ENCODE measurements at regions not wholly inside any gene's neighbourhood (a gene's known extent, or its start where the extent isn't known, plus 50 kb on each side); places are given as distances from the start of the nearest gene placed in this dataset.

DNA sequence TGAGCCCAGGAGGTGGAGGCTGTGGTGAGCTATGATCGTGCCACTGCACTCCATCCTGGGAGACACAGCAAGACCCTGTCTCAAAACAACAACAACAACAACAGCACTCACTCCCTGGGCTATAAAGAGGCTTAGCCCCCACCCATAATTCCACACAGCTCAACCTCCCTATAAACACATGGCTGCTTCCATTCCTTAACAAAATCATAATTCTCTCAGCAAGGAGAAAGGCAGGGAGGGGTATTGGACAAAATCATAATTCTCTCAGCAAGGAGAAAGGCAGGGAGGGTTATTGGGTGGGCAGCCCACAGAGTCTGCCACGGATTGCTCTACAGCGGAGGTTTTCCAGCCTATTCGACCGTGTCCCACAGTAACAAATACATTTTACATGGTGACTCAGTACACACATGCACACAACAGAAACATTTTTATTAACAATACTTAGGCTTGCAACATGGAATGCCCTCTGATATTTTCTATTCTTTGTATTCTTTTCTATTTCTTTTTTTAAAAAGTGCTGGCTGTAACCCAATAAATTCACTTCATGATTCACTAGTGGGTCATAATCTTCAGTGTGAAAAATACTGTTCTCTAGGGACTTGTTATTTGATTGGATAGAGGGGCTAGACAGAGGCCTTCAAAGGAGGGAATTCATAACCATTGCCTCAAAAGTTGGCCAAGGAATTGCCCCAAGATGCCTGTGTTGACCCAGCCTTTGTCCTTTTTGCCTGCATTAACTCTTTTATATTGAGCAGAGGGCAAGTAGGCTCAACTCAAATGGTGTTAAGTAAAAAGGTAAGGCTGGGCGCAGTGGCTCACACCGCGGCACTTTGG, 50.6 kb upstream of the ZMYND8 start:
- DNase-seq (ENCODE audit: low spot score): no peak

DNA sequence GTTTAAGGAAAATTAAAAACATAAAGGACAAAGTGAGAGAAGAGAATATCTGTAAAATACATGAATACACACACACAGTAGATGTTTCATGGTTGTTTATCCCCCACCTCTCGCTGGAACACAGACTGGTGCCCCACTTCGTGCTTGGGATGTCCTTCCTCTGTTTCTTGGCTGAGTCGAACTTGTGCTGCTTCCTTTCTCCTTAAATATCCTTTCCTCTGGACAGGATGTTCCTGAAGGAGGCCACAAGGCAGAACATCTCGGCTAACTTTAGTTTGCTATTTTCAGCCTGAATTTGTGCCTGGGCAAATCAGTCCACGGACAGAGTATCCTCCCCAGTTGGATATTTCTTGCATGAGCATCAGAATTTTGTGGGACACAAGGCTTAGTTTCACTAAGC, 54.7 kb upstream of the ZMYND8 start:
- no peak for DNase-seq (ENCODE audit: low spot score)

DNA sequence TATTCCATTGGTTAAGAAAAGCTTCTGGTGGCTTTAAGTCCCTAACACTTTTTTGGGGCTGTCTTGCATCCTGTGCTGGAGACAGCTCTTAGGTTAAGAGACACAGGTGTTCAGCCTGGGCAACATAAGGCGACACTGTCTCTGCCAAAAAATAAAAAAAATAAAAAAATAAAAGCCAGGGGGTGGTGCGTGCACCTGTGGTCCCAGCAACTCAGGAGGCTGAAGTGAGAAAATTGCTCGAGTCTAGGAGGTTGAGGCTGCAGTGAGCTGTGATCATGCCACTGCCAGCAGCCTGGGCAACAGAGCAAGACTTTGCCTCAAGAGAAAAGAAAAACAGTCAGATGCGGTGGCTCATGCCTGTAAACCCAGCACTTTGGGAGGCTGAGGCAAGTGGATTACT, 55.6 kb upstream of the ZMYND8 start:
- DNase-seq (ENCODE audit: low spot score): no peak

DNA sequence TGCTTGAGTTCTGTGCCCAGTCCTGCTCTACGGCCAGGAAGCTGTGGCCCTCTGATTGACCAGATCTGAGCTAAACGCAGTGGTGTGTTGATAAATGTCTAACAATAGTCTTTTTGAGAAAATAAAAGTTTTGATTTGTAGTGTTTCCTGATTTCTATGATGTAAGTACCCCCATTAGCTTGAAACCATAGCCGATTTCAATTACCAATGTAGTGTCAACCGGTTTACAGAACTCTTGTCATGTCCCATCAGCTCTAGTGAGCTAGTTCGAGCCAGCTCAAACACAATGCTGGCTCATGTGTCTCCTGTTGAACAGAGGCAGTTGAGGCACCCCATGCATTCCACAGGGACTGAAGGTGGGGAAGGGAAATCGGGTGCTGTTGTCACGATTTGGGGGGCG, 56.7 kb upstream of the ZMYND8 start:
- DNase-seq (ENCODE audit: low spot score): no peak

DNA sequence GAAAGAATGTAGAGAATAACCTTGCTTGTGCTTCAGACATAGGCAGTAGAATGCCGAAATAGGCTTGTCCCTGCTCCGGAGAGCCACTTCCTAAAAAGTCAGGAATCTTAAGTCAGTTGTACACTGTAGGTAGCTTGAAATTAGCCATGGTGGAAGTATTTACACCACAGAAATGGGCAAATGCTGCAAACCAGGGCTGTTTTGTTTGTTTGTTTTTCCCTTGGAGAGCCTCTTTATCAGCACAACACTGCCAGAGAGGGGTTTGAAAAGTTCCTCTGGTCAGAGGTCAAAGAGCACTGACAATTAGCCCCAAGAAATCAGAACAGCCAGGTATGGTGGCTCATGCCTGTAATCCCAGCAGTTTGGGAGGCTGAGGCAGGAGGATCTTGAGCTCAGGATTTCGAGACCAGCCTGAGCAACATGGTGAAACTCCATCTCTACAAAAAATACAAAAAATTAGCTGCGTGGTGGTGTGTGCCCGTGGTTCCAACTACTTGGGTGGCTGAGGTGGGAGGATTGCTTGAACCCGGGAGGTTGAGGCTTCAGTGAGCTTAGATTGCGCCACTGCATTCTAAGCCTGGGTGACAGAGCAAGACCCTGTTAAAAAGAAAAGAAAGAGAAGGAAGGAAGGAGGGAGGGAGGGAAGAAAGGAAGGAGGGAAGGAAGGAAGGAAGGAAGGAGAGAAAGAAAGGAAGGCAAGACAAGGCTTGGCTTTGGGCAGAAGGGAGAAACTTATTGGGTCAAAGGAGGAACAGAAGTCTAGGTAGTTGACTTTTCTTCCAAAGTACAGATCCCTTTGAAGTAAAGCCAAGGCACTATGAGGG, 61.0 kb upstream of the ZMYND8 start:
- DNase-seq (ENCODE audit: low spot score): no peak

DNA sequence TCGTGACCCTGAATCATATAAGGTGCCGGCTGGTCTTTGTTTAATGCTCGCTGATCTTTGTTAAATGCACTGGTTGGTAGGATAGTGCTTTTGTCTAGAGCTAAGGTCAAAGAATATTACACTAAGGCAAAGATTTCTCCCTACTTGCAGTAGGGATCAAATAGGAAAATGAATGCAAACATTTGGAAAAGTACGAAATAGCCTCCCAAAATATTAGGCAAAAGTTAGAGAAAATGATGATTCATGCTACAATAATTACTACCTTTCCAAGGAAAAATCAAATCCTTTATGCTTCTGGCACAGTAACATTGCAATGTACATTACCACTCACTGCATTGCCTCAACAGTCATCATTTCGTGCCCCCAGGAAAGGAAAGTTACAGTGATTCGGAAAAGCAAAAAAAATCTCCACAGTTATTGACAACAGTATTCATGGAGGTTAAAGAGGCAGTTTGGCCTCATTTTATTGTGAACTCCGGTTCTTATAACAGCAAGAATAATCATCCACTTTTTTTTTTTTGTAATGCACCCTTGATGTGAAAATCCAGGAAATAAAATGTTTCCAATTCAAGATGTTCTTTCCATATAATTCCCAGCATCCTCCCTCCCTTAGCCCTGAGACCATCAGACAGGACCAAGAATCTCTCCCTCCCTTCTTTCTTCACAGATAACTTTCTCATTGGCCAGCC, 61.7 kb upstream of the ZMYND8 start:
- DNase-seq (ENCODE audit: low spot score): no peak

DNA sequence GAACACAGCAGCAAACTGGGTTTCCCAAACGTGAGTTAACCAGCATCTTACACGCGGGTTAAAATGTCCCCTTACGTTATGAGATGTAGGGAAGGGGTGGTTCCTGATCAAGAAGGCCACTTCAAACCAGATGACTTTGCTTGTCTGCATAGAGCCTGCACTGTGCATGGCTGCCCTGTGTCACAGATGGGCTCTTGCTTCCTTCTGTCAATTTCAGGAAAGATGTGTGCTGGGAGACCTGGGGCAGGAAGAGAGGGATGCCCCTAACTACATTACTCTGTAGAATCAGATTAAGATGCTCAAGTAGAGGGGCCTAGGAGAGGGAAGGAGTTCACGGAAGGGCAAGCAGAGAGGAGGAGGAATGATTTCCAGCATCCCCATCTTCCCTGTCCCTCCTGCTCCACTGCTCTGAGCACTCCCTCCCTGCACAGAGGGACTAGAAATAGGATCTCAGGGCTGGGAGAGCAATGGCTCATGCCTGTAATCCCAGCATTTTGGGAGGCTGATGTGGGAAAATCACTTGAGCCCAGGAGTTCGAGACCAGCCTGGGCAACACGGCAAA, 63.5 kb upstream of the ZMYND8 start:
- no peak for DNase-seq (ENCODE audit: low spot score)

DNA sequence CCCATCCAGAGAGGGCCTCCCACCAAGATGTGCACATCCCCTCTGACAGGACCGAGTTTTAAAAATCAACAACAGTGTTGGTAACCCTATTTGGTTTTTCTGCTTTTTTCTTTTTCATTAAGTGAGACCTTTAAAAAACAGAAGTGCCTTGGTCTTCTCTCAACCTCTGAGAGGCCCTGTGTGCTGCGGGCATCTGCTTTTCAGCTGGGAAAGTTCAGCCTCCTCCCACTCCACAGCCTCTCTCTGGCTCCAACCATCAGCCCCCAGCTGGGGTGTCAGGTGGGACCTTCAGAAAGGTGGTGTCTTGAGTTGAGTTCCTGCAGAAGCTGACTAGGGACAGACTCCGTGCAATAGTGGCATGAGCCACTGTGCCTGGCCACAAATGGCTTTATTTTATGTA, 64.6 kb upstream of the ZMYND8 start:
- DNase-seq (ENCODE audit: low spot score): no peak

DNA sequence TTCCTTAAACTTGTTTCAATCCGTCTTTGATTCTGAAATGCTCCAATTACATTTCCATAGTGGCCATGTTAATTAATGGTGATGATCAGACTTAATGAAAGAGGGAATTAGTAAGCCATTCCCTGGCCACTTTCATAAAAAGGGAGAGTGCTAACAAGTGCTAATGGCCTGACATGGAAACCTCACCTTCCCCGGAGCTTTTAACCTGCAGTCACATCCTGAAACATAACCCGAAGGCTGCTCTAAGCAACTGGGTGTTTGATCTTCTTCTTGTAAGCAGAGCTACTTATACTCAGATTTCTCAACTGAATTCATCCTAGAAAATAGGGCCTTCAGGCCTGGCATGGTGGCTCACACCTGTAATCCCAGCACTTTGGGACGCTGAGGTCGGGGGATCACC, 67.1 kb upstream of the ZMYND8 start:
- DNase-seq (ENCODE audit: low spot score): no peak

DNA sequence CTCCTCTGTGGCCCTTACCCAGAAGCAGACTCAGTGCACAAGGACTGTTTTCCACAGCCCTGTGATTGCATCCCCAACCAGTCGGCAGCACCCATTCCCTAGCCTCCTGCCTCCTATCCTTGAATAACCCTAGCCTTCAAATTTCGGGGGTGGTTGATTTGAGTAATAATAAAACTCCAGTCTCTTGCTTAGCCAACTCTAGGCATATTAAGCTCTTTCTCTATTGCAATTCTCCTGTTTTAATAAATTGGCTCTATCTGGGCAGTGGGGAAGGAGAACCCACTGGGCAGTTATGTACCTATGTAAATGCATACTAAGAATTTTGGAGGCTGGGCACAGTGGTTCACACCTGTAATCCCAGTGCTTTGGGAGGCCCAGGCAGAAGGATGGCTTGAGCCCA, 70.6 kb upstream of the ZMYND8 start:
- DNase-seq (ENCODE audit: low spot score): no peak

DNA sequence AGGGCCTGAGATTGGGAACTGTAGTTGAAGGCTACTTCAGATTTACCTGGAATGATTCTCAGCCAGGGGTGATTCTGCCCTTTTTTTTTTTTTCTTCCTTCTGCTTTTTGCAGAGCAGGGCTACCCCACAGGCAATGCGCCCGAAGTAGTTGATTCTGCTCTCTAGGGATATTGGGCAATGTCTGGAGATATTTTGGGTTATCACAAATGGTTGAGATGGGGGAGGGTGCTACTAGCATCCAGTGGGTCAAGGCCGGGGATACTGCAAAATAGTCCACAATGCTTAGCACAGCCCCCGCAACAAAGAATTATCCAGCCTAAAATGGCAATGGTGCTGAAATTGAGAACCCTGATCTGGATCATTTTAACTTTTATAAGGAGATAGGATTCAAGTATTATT, 71.2 kb upstream of the ZMYND8 start:
- DNase-seq (ENCODE audit: low spot score): no peak

DNA sequence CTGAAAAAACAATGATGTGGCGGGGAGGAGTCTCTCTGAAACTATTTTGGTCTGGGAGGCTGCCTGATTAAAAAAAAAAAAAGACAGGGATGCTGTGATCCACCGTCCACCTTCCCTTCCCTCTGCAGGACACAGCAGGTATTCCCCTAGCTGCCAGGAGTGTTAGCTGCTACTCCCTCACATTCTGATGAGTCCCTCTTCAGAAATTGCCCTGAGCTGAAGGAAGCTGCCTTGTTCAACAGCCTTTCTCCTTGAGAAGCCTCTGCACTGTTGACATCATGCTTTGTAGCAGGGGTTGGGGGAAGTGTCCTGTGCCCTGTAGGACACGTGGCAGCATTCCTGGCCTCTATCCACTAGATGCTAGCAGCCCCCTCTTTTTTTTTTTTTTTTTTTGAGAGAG, 71.7 kb upstream of the ZMYND8 start:
- DNase-seq (ENCODE audit: low spot score): no peak

DNA sequence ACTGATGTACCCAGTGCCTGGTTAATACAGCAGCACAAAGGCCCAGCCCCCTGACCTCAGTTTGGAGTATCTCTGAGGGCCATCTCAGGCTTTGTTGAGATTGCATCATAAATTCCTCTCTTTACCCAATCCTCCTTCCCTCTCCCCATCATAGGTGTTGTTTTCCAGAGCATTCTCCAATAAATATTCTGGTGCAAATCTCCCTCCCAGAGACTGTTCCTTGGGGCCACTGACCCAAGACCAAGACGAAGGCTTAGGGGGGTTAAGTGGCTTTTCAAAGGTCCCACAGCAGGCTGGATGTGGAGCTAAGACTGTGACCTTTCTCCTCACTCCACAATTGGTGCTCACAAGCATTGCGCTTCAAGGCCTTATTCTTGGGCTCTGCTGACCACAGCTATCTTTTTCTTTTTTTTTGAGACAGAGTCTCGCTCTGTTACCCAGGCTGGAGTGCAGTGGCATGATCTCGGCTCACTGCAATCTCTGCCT, 72.4 kb upstream of the ZMYND8 start:
- DNase-seq (ENCODE audit: low spot score): no peak

DNA sequence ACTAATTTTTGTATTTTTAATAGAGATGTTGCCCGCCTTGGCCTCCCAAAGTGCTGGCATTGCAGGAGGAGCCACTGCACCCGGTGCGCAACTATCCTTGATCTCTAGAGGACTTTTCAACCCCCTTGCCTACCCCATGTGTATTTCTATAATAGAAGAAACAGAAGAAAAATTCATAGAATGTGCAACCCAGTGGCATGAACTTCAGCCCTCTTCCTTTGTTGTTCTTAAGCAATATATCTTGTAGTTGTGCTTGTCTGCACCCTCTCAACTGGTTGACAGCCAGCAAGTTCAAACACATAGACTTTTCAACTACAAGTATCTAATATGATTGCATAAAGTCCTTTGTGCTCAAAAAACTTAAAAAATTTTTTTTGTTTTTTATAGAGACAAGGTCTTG, 72.3 kb upstream of the NCOA3 start:
- DNase-seq (ENCODE audit: low spot score): no peak

DNA sequence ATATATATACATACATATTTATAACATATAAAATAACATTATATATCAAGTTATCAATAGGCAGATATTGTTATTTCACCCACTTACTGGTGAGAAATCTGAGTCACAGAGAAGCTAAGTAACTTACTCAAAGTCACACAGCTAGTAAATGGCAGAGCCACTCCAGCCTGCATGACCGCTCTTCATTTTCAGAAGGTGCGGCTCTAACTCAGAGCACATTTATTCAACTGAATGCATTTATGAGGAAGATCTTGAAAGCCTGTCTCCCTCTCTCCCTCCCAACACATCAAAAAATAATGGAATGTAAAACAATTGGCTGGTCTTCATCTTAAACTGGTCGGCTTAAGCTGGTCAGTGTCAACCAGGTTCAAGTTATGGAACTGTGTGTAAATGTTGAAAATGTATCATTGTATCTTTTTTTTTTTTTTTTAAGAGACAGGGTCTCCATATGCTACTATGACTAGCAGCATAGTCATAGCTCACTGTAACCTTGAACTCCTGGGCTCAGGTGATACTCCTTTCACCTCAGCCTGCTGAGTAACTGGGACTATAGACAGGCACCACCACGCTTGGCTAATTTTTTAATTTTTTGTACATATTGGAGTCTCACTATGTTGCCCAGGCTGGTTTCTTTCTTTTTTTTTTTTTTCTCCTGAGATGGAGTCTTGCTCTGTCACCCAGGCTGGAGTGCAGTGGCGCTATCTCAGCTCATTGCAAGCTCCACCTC, 70.7 kb upstream of the NCOA3 start:
- no peak for DNase-seq (ENCODE audit: low spot score)

DNA sequence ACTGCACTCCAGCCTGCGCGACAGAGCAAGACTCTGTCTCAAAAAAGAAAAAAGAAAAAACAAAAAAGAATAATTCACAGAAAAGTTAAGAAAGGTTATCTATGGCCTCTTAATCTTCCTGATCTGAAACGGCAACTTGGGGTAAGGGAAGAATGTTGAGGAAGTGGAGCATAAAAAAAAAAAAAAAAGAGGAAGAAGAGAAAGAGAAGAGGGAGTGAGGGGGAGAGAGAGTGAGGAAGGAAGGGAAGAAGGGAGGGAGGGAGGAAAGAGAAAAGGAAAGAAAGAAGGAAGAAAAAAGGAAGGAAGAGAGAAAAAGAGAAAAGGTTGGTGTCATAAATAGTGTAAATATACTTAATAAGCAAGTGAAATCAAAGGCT, 68.9 kb upstream of the NCOA3 start:
- DNase-seq (ENCODE audit: low spot score): no peak

DNA sequence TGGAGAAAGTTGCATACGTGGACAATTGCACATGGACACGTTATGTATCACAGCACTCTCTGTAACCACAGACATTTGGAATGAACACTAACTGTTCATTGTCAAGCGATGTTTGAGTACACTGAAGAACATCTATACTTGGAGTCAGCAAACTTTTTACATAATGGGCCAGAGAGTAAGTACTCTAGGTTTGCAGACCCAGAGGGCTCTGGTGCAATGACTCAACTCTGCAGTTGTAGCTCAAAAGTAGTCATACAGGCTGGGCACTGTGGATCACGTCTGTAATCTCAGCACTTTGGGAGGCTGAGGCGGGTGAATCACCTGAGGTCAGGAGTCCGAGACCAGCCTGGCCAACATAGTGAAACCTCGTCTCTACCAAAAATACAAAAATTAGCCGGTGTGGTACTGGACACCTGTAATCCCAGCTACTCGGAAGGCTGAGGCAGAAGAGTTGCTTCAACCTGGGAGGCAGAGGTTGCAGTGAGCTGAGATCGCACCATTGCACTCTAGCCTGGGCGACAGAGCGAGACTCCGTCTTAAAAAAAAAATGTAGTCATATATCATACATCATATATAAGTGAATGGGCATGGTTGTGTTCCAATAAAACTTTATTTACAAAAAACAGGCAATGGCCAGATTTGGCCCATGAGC, 67.4 kb upstream of the NCOA3 start:
- peak; percentile 76 for DNase-seq (ENCODE audit: low spot score)

DNA sequence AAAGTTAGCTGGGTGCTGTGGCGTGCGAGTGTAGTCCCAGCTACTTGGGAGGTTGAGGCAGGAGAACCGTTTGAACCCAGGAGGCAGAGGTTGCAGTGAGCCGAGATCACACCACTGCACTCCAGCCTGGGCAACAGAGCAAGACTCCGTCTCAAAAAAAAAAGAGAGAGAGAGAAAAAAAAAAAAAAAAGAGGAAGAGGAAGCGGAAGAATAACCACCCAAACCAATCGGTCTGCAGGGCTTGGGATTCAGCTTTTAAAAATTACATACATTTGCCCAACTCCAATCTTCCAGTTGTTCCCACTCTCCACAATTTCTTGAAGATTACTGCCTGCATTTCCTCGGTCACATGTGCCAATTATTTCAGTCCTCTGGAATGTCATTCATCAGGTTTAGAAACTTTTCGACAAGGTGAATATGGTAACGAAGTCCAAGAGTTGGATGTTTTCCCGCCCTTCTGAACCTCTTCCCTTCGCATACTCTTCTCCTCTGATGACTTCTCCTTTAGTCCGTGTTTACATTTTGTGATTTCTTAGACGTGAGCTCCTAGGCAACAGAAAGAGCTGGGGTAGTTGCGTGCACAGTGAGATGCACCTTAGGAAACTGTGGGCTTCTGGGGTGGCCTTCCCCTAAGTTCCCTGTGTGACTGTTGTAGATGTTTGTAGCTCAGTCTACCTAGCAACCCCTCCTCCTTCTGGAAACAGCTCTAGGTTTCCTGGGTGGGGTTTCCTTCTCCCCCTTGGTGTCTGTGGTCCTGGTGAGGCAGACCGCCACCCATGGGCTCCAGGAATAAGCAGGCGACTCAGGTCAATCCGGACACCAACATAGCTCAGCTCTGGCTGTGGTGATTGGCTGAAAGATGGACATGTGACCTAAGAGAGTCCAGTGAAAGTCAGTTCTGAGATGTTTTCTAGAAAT, 63.0 kb upstream of the NCOA3 start:
- no peak for DNase-seq (ENCODE audit: low spot score)

DNA sequence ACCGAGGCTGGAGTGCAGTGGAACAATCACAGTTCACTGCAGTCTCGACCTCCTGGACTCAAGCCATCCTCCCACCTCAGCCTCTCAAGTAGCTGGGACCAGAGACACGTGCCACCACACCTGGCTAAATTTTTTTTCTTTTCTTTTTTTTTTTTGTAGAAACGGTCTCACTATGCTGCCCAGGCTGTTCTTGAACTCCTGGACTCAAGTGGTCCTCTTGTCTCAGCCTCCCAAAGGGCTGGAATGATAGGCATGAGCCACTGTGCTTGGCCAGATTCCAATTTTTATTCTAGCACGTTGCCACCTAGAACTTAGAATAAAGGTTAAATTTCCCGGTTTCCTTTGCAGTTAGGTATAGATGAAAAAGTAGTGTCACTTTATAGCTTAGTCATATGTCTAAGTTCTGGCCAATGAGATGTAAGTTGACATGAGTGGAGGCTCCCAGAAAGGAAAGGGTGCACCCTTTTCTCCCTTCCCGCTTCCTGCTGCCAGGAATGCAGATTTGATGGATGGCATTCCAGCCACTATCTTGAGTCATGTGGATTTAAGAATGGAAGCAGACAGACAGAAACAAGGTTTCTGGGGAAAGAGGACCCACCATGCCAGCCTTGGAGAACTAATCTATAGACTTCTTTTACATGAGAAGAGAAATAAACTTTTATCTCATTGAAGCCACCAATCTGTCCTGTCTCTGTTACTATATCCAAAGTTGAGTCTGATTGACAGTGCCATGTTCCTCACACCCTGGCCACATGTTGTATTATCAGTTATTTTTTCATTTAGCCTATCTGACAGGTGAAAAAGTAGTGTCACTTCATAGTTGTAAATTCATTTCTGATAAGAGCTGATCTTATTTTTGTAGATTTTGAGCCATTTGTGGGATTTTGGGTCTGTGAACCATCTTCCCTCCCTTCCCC, 60.6 kb upstream of the NCOA3 start:
- peak; percentile 77 for DNase-seq (ENCODE audit: low spot score)

Measured in RKO (cell line).